ENCODE measurements at regions not wholly inside any gene's neighbourhood (a gene's known extent, or its start where the extent isn't known, plus 50 kb on each side); places are given as distances from the start of the nearest gene placed in this dataset.
"Not testable (repeated sequence)": the region's sequence is repeated elsewhere in the genome, so short reads cannot be mapped to it uniquely, and the experiment has no call there.

DNA sequence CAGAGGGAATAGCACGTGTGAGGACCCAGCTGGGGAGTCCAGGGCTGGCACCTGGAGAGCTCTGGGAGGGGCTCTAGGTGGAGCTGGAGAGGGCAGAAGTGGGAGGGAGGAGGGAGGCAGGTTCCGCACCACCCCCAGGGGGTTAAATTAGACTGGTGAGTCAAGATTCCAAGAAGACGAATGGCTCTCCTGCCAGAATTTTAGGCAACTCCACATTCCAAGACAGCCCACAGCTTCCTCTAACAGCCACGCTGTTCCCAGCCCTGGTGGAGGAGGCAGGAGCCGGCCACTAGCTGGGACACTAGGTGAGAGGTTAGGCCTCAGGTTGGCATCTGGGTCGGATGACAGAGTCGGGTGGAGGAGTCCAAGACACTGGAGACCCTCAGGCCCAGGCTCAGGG, 60.2 kb downstream of the TFAP2C start:
- DNase-seq: no peak

- no peak for DNase-seq
Measured at GRCh38 chr20:56689852-56690485, 60.9 kb downstream of the TFAP2C start.

DNA sequence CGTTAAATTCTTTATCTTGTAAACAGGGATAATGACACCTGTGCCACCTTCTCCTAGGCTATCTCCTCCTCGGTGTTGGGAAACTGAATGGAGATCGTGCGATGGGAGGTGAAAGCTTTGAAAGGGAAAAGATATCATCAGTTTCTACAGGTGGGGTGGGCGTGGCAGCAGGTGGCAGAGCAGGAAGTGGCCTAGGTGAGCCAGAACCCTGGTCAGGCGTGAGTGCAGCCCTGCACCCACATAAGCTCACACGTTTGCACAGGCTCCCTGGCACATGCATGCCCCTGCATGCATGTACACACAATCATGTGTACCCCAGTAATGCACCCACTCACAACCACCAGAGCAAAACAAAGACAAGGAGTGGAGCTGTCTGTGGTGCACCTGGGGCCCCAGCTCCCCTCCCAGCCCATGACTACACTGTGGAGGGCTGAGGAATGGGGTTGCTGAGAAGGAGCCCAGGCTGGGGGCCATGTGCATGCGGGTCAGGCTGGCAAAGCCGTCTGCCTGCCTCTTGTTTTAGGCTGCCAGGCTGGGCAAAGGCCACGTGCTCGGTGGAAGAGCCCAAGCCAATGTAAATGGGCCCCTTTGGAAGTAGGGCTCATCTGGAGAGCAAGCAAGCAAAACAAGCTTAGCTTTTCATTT, 61.5 kb downstream of the TFAP2C start:
- no peak for DNase-seq

- DNase-seq: no peak
Measured at GRCh38 chr20:56691325-56691998, 62.4 kb downstream of the TFAP2C start.

DNA sequence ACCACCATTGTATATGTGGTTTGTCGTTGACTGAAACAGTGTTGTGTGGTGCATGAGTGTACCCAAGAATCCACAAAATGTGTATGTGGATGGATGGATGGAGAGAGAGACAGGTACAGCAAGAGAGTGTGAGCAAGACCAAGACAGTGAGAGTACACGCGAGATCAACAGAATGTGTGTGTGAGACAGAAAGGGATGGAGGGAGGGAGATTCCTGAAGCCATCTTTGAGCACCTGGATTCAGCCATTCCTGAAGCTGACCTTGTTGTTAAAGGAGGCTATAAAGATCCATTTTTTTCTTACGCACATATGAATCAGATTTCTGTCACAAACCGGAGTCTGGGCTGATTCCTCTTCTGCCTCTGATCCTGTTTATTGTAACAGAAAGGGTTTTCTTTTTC, 64.1 kb downstream of the TFAP2C start:
- DNase-seq: no peak

- DNase-seq: no peak
Measured at GRCh38 chr20:56697476-56697875, 68.4 kb downstream of the TFAP2C start.

- DNase-seq: no peak
Measured at GRCh38 chr20:56698297-56698696, 69.2 kb downstream of the TFAP2C start.

DNA sequence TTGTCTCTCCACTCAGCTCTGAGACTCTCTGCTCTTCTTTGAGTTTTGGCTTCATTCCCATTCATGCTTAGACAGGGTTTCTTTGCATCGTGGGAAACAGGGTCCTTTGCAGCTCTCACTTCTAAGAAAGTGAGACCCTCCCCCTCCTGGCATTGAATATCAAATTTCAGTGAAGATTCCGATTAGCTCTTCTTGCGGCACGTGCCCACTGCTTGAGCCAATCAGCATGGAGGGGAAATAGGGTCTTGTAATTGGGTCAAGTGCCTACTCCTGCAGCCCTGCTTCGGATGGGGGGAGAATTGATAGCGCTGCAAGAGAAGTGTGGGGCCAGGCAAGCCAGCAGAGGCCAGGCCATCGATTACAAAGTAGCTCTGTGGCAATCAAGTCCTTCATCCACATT, 69.6 kb downstream of the TFAP2C start:
- no peak for DNase-seq

DNA sequence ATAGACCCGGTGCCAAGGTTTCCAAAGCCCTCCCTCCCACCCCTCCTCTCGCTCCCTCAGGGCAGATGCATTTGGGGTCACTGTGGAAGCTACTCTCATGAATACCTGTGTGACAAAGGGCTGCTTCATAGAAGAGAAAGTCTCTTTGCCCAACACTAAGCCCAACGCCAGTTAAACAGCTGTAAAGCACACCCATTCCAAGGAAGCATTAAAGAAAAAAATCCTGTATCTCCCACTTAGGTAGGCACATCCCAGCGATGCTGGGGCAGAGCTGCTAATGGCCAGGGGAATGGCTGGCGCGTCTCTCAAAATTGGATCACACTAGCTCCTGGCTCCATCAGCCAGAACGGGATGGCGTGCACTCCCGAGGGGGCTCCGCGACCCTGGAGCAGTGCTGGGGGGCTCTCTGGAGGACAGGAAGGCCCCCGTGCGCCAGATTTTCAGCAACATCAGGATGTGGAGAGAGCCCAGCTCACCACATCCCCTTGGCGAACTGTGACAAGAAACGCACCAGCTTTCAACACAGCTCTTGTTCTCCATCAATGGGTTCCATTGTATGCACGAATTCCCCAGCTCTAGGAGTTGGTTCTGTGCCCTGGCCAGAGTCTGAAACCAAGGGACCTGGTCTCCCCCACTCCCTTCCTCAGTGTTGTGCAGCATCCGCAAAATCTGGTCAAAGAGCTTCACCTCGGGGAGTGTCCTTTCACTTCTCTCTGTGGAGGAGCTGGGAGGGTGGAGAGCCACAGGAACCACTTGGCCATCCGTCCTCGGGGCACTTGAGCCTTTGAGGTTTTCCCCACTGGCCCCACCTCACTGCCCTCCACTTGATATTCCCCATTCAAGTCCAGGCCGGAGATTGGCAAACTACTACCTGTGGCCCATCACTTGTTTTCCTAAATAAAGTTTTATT, 74.1 kb downstream of the TFAP2C start:
- DNase-seq: no peak

DNA sequence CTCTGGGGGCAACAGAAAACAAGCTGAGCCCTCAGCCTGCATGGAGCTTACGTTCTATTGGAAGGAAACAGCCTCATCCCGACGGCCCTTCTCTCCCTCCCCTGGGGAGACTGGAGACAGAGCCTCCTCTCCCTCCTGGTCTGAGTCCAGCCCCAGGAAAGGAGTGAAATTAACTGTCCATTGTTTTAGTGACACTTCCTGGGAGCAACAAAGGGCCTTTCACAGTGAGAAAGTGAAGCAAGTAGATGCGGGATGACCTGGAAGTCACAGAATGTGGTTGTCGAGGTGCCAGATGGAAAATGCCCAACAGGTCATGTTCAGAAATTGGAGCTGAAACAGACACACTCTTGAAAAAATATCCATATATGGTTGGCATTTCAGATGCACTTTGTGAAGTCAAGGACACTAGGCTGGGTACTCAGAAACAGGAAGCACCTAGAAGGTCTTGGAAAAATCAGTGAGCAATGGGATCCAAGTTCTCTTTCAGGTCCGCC, 77.8 kb downstream of the TFAP2C start:
- DNase-seq: no peak

- no peak for DNase-seq
Measured at GRCh38 chr20:56708991-56709390, 79.9 kb downstream of the TFAP2C start.

- no peak for DNase-seq
Measured at GRCh38 chr20:56710125-56710524, 81.0 kb downstream of the TFAP2C start.

GRCh38 chr20:56710577-56710976, 81.5 kb downstream of the TFAP2C start:
- DNase-seq: not testable (repeated sequence)

DNA sequence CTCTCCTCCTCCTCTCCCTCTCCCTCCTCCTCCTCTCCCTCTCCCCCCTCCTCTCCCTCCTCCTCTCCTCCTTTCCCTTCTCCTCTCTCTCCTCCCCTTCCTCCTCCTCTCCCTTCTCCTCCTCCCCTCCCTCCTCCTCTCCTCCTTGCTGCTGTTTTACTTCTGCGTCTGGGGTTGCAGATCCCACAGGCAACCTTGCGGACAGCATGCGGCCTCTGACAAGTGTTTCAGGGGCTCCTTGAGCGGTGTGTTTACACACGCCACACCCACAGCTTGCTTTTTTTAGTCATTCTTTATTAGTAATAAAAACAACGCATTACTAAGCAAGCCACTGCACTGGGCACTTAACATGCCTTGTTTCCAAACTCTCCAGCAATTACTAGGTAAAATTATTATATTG, 81.9 kb downstream of the TFAP2C start:
- DNase-seq: no peak

- no peak for DNase-seq
Measured at GRCh38 chr20:56715309-56715708, 86.2 kb downstream of the TFAP2C start.

DNA sequence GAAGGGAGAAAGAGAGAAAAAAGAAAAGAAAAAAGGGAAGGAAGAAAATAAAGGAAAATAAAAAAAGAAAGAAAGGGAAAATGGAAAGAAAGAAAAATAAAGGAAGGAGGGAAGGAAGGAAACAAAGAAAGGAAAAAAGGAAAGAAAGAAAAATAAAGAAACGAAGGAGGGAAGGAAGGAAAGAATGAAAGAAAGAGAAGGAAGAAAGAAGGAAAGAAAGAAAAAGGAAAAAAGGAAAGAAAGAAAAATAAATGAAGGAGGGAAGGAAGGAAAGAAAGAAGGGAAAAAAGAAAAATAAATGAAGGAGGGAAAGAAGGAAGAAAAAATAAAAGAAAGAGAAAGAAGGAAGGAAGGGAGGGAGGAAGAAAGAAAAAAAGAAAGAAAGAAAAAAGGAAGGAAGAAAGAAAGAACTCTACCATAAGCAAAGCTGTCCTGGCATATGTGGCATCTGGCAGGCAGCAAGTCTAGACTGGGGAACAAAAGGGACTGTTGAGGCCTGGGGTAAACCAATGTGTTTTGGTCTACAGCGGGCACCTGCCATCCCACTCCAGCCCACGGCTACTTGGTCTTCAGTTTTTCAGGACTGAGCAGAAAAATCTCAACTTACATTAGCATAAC, 86.9 kb downstream of the TFAP2C start:
- no peak for DNase-seq

GRCh38 chr20:56716806-56717205, 87.7 kb downstream of the TFAP2C start:
- no peak for DNase-seq

GRCh38 chr20:56718816-56719215, 89.7 kb downstream of the TFAP2C start:
- DNase-seq: no peak

- no peak for DNase-seq
Measured at GRCh38 chr20:56720620-56721213, 91.6 kb downstream of the TFAP2C start.

GRCh38 chr20:56722042-56722441, 92.9 kb downstream of the TFAP2C start:
- no peak for DNase-seq

DNA sequence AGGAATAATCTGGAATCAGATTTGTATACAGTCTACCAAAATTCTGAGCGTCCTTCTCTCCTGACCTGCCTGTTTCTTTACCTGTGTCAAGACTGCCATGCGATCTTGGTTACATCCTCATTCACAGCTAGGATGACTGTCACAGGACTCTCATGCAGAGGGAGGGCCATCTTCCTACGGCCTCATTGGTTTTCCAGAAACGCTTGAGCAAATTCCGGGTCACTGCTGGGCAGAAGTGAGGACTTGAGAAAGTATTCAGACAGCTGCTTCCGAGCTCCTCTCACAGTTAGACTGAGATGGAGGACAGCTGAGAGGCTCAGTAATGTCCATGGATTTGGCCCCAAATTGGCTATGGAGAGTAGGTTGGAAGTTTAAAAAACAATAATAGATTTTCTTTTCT, 94.2 kb downstream of the TFAP2C start:
- no peak for DNase-seq

DNA sequence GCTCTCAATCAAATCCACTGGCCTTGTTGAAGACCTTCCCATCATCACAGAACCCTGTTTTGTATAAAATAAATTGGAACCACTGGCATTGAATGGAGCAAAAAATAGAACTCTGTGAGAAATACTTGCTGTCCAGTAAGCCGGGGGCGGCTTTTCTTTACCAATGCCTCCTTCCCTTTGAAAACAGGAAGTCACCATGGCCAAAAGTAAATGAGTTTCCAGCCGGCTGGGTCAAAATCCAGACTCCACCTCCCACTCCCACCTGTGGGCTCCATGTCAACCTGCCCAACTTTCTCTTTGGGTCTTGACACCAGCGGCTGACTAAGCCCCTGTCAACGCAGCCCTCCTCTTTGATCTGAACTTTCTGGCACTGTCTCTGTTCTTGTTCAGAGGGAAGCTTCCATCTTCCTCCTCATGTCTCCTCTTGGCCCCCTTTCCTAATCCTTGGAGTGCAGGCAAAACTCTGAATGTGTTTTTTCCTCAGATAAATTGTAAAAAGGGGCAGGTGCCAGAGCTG, 95.2 kb downstream of the TFAP2C start:
- no peak for DNase-seq
